HG03025 (cell line): ENCODE measurements at regions not wholly inside any gene's neighbourhood (a gene's known extent, or its start where the extent isn't known, plus 50 kb on each side); places are given as distances from the start of the nearest gene placed in this dataset.
"Not testable (repeated sequence)": the region's sequence is repeated elsewhere in the genome, so short reads cannot be mapped to it uniquely, and the experiment has no call there.

ENCODE experiments used
- ATAC-seq: cut with Tn5 transposase; IDR thresholded peaks from one replicate; pipeline ENCODE4 v1.9.1; 2021; ENCODE audit warnings: mild to moderate bottlenecking, moderate library complexity; ENCODE audit not compliant: unreplicated experiment, low FRiP score

- ATAC-seq = no peak
These were observed 920.9 kb downstream of the RPS29 start for GRCh38 chr14:48665077-48665784.

- ATAC-seq = no peak
These were observed 942.9 kb downstream of the RPS29 start for GRCh38 chr14:48643241-48643640.

GRCh38 chr14:48628870-48629269 lies 953.5 kb upstream of the MDGA2 start:
- ATAC-seq = no peak

GRCh38 chr14:48622980-48623379 lies 947.6 kb upstream of the MDGA2 start:
- no peak for ATAC-seq

DNA sequence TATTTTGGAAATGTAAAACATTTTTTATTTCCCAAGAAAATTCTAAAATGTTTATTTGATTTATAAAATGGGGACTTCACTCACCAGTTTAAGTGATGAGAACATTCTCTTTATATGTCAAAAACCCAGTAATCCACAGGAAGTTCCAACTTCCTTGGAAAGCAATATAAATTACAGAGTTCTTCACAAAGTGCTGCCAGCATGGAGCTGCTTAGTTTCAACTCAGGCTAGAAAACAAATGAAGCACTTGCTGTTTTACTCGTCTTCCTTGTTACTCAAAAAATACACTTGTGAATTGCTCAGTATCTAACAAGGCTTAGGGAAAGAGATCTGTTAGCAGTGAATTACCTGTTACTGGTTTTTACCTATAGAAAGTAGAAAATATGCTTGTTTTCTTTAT lies 942.7 kb upstream of the MDGA2 start:
- no peak for ATAC-seq

- no peak for ATAC-seq
These were observed 941.5 kb upstream of the MDGA2 start for GRCh38 chr14:48616931-48617330.

DNA sequence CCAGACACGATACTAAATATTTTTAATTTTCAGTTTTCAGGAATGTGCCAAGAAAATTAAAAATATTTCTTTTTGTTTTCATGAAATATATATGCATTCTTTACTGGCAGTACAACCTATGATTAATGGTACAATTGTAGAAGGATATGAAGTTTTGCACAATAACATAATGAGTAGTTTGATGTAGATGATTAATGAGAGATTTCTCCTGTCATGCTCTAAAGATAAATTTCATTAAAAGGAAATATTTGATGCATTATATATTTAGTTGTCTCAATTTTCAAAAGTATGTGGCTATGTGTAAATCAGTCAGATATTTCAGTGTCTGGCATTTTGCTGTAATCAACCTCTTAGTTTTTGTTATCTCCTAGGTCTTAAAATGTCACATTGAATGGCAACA lies 940.2 kb upstream of the MDGA2 start:
- no peak for ATAC-seq

- ATAC-seq = no peak
These were observed 938.6 kb upstream of the MDGA2 start for GRCh38 chr14:48614003-48614402.

DNA sequence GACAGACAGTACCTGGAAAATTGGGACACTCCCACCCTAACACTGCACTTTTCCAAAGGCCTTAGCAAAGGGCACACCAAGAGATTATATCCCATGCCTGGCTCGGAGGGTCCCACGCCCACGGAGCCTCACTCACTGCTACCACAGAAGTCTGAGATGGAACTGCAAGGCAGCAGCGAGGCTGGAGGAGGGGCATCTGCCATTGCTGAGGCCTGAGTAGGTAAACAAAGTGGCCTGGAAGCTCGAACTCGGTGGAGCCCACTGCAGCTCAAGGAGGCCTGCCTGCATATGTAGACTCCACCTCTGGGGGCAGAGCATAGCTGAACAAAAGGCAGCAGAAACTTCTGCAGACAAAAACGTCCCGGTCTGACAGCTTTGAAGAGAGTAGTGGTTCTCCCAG lies 931.6 kb upstream of the MDGA2 start:
- not testable (repeated sequence) for ATAC-seq

DNA sequence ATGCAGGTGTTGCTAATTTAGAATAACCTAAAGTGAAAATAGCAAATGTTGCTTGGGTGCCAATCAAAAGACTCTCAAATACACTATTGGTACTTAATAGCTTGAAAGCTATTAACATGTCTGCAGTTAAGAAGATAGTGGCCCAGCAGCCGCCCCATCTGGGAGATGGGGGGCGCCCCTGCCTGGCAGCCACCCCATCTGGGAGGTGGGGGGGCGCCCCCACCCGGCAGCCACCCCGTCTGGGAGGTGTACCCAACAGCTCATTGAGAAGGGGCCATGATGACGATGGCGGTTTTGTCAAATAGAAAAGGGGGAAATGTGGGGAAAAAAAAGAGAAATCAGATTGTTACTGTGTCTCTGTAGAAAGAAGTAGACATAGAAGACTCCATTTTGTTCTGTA lies 923.1 kb upstream of the MDGA2 start:
- no peak for ATAC-seq

DNA sequence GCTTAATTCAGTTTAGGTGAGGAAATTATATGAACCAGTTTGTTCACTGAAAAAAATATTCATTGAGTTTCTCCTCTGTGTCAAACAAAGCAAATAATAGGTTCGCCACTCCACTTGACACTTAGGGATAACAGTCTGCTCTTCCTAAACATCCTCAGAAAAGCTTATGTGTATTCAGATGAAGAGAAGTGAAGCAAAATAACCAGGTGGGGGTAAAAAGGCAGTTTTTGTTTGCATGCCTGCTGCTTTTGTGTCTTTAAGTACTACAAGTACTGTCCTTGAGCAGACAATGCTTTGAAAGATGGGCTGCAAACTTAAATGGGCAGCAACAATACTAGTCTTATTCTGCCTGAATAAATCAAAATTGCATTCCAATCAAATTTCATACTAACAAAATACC lies 910.7 kb upstream of the MDGA2 start:
- no peak for ATAC-seq

DNA sequence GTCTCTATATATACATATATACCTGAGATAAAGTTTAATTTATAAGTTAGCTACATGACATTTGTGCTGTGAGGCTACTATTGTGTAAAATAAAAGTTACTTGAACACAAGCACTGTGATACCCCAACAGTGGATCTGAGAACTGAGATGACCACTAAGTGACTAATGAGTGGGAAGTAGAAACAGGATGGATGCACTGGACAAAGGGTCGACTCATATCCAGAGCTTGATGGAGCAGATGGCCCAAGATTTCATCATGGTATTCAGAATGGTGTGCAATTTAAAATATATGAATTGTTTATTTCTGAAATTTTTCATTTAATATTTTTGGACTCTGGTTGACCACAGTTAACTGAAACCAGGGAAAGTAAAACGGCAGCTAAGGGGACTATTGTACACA lies 908.6 kb upstream of the MDGA2 start:
- ATAC-seq = peak; percentile 78

GRCh38 chr14:48582938-48583337 lies 907.5 kb upstream of the MDGA2 start:
- no peak for ATAC-seq

GRCh38 chr14:48580692-48581091 lies 905.3 kb upstream of the MDGA2 start:
- no peak for ATAC-seq

GRCh38 chr14:48575772-48576171 lies 900.4 kb upstream of the MDGA2 start:
- no peak for ATAC-seq

GRCh38 chr14:48568688-48569087 lies 893.3 kb upstream of the MDGA2 start:
- ATAC-seq = no peak

- no peak for ATAC-seq
These were observed 892.8 kb upstream of the MDGA2 start for GRCh38 chr14:48568252-48568651.

GRCh38 chr14:48563489-48563888 lies 888.1 kb upstream of the MDGA2 start:
- ATAC-seq = no peak

GRCh38 chr14:48561438-48561837 lies 886.0 kb upstream of the MDGA2 start:
- ATAC-seq = not testable (repeated sequence)

- ATAC-seq = no peak
These were observed 885.0 kb upstream of the MDGA2 start for GRCh38 chr14:48560421-48560820.

GRCh38 chr14:48553443-48553842 lies 878.0 kb upstream of the MDGA2 start:
- ATAC-seq = no peak

- ATAC-seq = peak; percentile 75
These were observed 871.6 kb upstream of the MDGA2 start for GRCh38 chr14:48546996-48547395.

DNA sequence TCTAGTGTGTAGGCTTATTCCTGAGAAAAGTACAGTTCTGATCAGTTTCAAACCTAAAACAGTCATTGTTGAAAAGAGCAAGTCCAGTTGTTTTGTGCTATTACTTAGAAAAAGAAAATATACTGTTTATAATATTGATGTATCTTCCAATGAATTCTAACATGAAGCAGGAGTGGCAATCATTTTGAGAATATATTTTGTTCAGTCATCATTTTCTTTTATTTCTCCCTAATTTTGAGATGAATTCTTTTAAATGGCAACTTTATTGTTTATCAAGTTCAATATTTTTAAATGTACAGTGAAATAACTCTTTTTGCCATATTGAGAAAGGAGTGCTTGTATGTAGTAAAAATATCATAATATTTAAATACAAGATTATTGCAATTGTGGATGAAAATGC lies 862.2 kb upstream of the MDGA2 start:
- no peak for ATAC-seq
